Ascending aorta (tissue), 2 donors: ENCODE measurements at regions not wholly inside any gene's neighbourhood (a gene's known extent, or its start where the extent isn't known, plus 50 kb on each side); places are given as distances from the start of the nearest gene placed in this dataset.

ENCODE experiments used
- DNase-seq, 2 donors: peaks; one replicate each; pipeline ENCODE4 v3.0.0-alpha.2; 2019; ENCODE audit warnings: low spot score in 2 of 2
- H3K27ac ChIP-seq, 2 donors: fragments of 200-600 bp; sonication (generic); one replicate each; pipeline ENCODE4 v1.5.1; 2016 to 2017; ENCODE audit warnings: mild to moderate bottlenecking in 1 of 2
- H3K27me3 ChIP-seq: fragments of 200-600 bp; sonication (generic); one replicate; pipeline ENCODE4 v1.5.1; 2017
- H3K36me3 ChIP-seq, 2 donors: fragments of 200-600 bp; sonication (generic); one replicate each; pipeline ENCODE4 v1.5.1; 2016
- H3K4me1 ChIP-seq, 2 donors: fragments of 200-600 bp; sonication (generic); one replicate each; pipeline ENCODE4 v1.5.1; 2016 to 2017; ENCODE audit warnings: mild to moderate bottlenecking in 1 of 2
- H3K4me3 ChIP-seq, 2 donors: fragments of 200-600 bp; sonication (generic); one replicate each; pipeline ENCODE4 v1.5.1; 2016 to 2017; ENCODE audit warnings: mild to moderate bottlenecking in 1 of 2
- H3K9me3 ChIP-seq, 2 donors: fragments of 200-600 bp; sonication (generic); one replicate each; pipeline ENCODE4 v1.5.1; 2016
- intact Hi-C: fragments of 100-400 bp; cut with DNase I; formaldehyde crosslinking; loops from one replicate; pipeline ENCODE4 v1.15.1; 2023
- TF ChIP-seq, protein P1 (sequence below), 3 experiments: fragments of 200-600 bp in 2 of 3; fragments of 450-650 bp in 1 of 3; sonication (generic) in 2 of 3; IDR thresholded peaks; one replicate each; pipeline ENCODE4 v1.5.1; 2016 to 2019; ENCODE audit warnings: antibody characterized with exemption in 3 of 3, mild to moderate bottlenecking in 1 of 3, moderate library complexity in 1 of 3

DNA sequence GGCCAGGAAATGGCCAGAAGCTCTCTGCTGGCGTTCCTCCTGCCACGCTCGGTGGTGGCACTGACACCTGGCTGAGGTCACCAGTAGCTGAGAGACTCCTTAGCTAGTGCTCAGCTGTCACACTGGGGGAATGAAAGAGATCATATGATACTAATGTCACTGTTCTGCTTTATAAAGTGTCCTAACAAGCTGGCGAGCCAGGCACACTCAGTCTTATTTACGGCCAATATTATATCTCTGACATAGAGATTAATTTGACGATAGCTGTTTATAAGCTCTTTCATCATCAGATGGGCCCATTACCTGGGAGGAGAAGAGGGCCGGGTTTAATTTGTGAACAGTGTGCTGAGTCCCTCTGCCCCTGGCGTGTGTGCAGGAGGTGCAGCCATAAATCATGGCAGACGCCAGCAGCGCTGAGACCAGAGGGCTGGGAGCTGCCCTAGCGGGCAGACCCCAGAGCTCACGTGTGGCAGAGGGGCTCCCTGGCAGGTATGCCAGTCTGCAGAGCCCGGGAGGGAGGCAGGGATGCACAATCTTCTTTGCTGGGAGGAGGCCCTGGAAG lies 246.5 kb downstream of the HAUS1 start:
- intact Hi-C loops = no loop called here
- H3K9me3 ChIP-seq = no peaks in the 10 kb centered on the region
- H3K27ac ChIP-seq = no peak overlapping the region
- H3K4me1 ChIP-seq = no peaks in the 10 kb centered on the region
- TF ChIP-seq, protein P1, sequence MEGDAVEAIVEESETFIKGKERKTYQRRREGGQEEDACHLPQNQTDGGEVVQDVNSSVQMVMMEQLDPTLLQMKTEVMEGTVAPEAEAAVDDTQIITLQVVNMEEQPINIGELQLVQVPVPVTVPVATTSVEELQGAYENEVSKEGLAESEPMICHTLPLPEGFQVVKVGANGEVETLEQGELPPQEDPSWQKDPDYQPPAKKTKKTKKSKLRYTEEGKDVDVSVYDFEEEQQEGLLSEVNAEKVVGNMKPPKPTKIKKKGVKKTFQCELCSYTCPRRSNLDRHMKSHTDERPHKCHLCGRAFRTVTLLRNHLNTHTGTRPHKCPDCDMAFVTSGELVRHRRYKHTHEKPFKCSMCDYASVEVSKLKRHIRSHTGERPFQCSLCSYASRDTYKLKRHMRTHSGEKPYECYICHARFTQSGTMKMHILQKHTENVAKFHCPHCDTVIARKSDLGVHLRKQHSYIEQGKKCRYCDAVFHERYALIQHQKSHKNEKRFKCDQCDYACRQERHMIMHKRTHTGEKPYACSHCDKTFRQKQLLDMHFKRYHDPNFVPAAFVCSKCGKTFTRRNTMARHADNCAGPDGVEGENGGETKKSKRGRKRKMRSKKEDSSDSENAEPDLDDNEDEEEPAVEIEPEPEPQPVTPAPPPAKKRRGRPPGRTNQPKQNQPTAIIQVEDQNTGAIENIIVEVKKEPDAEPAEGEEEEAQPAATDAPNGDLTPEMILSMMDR (IDR thresholded peaks at IDR 0.05) = no peak
- no peak overlapping the region for H3K4me3 ChIP-seq
- H3K27me3 ChIP-seq = no peaks in the 10 kb centered on the region
- H3K36me3 ChIP-seq = no peaks in the 10 kb centered on the region
- no peak for DNase-seq

DNA sequence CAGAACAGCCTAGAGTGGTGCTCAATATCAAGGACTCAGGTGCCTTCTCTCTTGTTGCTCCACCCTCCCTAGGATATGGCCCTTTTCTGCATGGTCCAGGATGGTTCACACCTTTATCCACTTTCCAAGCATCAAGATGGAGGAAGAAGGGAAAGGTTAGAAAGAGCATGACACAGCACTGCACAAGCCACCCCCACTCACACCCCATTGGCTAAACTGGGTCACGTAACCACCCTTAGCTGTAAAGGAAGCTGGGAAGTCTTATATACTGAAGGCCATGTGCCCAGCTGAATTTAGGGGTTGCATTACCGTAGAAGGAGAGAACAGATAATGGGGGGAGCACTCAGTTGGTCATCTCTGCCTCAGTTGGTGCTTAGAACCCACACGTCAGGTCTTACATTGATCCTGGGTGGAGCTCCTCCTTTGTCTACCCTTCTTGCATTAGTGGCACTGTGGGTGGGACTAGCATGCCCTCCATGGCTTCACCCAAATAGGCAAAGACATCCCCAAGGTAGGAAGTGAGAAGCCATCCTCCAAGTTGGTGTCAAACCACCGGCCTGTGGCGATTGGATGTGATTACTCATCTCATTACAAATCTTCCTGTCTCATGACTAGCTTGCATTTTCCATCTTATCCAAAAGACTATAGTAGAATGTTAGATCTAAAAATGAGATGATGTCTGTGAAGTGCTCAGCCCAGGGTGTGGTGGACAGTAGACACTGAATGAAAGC lies 248.5 kb downstream of the HAUS1 start:
- Histone ChIP-seq H3K27ac (no peak overlapping the region), H3K4me1 (no peaks in the 10 kb centered on the region), H3K36me3 (no peaks in the 10 kb centered on the region), H3K27me3 (no peaks in the 10 kb centered on the region), H3K4me3 (no peak overlapping the region), H3K9me3 (no peaks in the 10 kb centered on the region)
- TF ChIP-seq, protein P1 (IDR thresholded peaks at IDR 0.05) = no peak
- no peak for DNase-seq
- intact Hi-C loops = no loop called here

DNA sequence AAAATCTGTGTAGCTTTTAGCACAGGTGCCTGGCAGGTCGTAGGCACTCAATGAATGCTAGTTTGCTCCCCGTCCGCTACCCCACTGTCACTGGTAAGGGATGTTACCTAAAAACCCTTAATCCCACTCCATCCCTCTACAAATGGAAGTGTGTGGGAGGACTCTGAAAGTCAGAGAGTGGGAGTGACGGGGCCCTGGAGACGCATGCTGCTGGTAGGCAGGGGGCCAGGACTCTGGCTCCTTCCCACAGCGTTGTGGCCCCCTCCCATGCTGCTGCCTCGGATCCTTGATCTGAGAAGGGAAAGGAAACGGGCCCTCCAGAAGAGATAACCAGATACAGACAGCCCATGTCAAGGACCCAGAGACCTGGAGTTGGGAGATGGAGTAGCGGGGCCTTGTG lies 249.3 kb downstream of the HAUS1 start:
- intact Hi-C loops = no loop called here
- no peak overlapping the region for H3K4me3 ChIP-seq
- no peaks in the 10 kb centered on the region for H3K36me3 ChIP-seq
- H3K9me3 ChIP-seq = no peaks in the 10 kb centered on the region
- no peaks in the 10 kb centered on the region for H3K4me1 ChIP-seq
- H3K27me3 ChIP-seq = no peaks in the 10 kb centered on the region
- no peak for DNase-seq
- TF ChIP-seq, protein P1 (IDR thresholded peaks at IDR 0.05) = no peak
- H3K27ac ChIP-seq = no peak overlapping the region

DNA sequence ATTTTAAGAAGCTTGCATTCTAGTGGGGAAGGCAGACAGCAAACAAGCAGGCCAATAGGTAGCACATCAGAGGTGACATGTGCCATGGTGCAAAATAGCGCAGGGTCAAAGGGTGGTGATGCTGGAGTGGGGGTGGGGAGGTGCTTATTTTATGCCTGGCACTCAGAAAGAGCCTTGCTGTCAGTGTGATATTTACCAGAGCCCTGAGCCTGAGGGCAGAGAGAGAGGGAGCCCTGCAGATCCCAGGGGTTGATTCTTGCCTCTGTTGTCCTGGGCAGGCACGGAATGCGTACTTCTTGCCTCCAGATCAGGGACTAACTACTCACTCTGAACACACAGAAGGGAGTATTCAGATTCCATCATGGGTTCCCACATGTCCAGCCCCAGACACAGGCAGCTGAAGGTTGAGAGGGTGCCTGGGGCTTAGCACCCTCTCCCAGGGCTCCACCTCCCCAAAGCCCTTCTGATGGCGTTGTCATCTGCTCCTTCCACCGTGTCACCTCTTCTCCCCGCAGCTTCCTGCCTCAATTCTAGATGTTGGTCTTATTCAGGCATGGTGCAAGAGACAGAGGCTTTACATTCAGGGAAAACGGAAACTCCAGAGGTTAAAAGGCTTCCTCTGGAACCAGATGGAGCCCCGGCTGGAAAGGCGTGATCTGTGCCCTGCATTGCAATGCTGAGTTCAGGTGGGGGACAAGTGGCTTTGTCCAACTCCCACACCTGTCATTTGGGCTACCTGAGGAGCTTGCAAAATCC lies 252.3 kb downstream of the HAUS1 start:
- DNase-seq = no peak
- intact Hi-C loops = no loop called here
- H3K27me3 ChIP-seq = no peaks in the 10 kb centered on the region

DNA sequence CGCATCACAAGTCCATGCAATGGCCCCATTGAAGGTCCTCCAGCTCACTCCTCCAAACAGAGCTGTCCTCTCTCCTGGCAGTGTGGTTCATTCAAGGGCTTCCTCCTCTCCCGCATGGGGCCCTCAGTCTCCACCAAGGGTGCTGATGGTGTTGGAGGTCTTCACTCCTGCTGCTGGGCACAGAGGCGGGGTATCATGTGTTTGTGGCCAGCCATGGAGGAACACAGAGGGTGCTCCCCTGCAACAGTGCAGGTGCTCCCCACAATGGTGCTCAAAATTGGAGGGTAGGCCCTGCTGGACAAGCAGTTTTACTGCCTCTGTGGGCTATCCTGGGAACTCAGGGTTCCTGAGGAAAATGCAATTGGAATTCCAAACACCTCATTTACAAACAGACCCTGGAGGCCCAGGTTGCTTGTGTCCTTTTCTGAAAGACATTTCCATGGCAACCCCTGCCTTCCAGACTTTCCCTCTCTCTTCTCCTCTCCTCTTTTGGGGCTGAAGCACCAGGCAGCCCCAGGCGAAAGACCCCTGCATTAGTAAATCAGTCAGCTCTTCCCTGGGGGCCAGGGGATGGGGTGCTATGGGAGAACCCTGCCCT lies 256.0 kb downstream of the HAUS1 start:
- Histone ChIP-seq H3K27ac (no peak overlapping the region), H3K4me3 (no peak overlapping the region), H3K9me3 (peaks cover 0 to 6% of the 10 kb centered on the region in 2 donors), H3K27me3 (no peaks in the 10 kb centered on the region), H3K4me1 (no peaks in the 10 kb centered on the region), H3K36me3 (no peaks in the 10 kb centered on the region)
- intact Hi-C loops = no loop called here
- DNase-seq = no peak
- TF ChIP-seq, protein P1 (IDR thresholded peaks at IDR 0.05) = no peak

More for the DNA sequence above, 252.3 kb downstream of the HAUS1 start:
- Histone ChIP-seq H3K9me3 (peaks cover 0 to 6% of the 10 kb centered on the region in 2 donors), H3K27ac (no peak overlapping the region), H3K4me3 (no peak overlapping the region), H3K4me1 (no peaks in the 10 kb centered on the region), H3K36me3 (no peaks in the 10 kb centered on the region)
- TF ChIP-seq, protein P1 (IDR thresholded peaks at IDR 0.05) = no peak
